Ishikawa (cell line): ENCODE measurements at regions not wholly inside any gene's neighbourhood (a gene's known extent, or its start where the extent isn't known, plus 50 kb on each side); places are given as distances from the start of the nearest gene placed in this dataset.

Experiments
- CEBPB ChIP-seq: IDR thresholded peaks from 2 replicates; pipeline ENCODE4 v1.6.1; 2012
- CREB1 ChIP-seq: IDR thresholded peaks from 2 replicates; pipeline ENCODE4 v1.6.1; 2012; ENCODE audit warnings: low read depth
- EGR1 ChIP-seq: IDR thresholded peaks from 2 replicates; pipeline ENCODE4 v1.6.1; 2012
- EP300 ChIP-seq: IDR thresholded peaks from 2 replicates; pipeline ENCODE4 v1.6.1; 2012; ENCODE audit warnings: borderline replicate concordance
- FOXM1 ChIP-seq: IDR thresholded peaks from 2 replicates; pipeline ENCODE4 v1.6.1; 2012; ENCODE audit warnings: low read depth, borderline replicate concordance
- MAX ChIP-seq: IDR thresholded peaks from 2 replicates; pipeline ENCODE4 v1.6.1; 2012
- NFIC ChIP-seq: IDR thresholded peaks from 2 replicates; pipeline ENCODE4 v1.6.1; 2012
- RAD21 ChIP-seq: IDR thresholded peaks from 2 replicates; pipeline ENCODE4 v1.6.1; 2012; ENCODE audit warnings: low read depth
- REST ChIP-seq: IDR thresholded peaks from 2 replicates; pipeline ENCODE4 v1.6.1; 2012; ENCODE audit warnings: low read depth, mild to moderate bottlenecking
- TAF1 ChIP-seq: IDR thresholded peaks from 2 replicates; pipeline ENCODE4 v1.6.1; 2012; ENCODE audit warnings: low read depth, mild to moderate bottlenecking
- TCF12 ChIP-seq: IDR thresholded peaks from 2 replicates; pipeline ENCODE4 v1.6.1; 2012; ENCODE audit warnings: low read depth
- TEAD4 ChIP-seq: IDR thresholded peaks from 2 replicates; pipeline ENCODE4 v1.6.1; 2012
- USF1 ChIP-seq: IDR thresholded peaks from 2 replicates; pipeline ENCODE4 v1.6.1; 2012
- YY1 ChIP-seq: IDR thresholded peaks from 2 replicates; pipeline ENCODE4 v1.6.1; 2012; ENCODE audit warnings: low read depth
- ZBTB7A ChIP-seq: IDR thresholded peaks from 2 replicates; pipeline ENCODE4 v1.6.1; 2012; ENCODE audit warnings: low read depth

- TF ChIP-seq RAD21 (no peak), CREB1 (no peak), EP300 (no peak), TEAD4 (no peak), REST (no peak), ZBTB7A (no peak), USF1 (no peak), CEBPB (no peak), NFIC (no peak), EGR1 (no peak), FOXM1 (no peak), TCF12 (no peak), MAX (no peak), TAF1 (no peak), YY1 (no peak)
These were observed 218.6 kb downstream of the AUH start for GRCh38 chr9:91143162-91143561.

GRCh38 chr9:91143642-91144041 is 218.1 kb downstream of the AUH start:
- TF ChIP-seq USF1 = no peak
- no peak for TF ChIP-seq TEAD4
- no peak for TF ChIP-seq NFIC
- TF ChIP-seq ZBTB7A = no peak
- no peak for TF ChIP-seq TCF12
- TF ChIP-seq CEBPB = no peak
- no peak for TF ChIP-seq YY1

- TF ChIP-seq TEAD4 (no peak), ZBTB7A (no peak), CEBPB (no peak), MAX (no peak), CREB1 (no peak), FOXM1 (no peak)
These were observed 216.9 kb downstream of the AUH start for GRCh38 chr9:91144769-91145168.

GRCh38 chr9:91145496-91145895 is 216.2 kb downstream of the AUH start:
- TF ChIP-seq USF1 (no peak), FOXM1 (no peak), ZBTB7A (no peak), CREB1 (no peak)

- TF ChIP-seq REST = no peak
- TF ChIP-seq YY1 = no peak
- no peak for TF ChIP-seq CEBPB
- TF ChIP-seq TCF12 = no peak
- no peak for TF ChIP-seq TAF1
- no peak for TF ChIP-seq NFIC
- TF ChIP-seq EP300 = no peak
- no peak for TF ChIP-seq FOXM1
- no peak for TF ChIP-seq MAX
- no peak for TF ChIP-seq RAD21
- no peak for TF ChIP-seq USF1
- no peak for TF ChIP-seq TEAD4
- TF ChIP-seq EGR1 = no peak
- TF ChIP-seq ZBTB7A = no peak
- TF ChIP-seq CREB1 = no peak
These were observed 215.2 kb downstream of the AUH start for GRCh38 chr9:91146391-91147019.
